Naive B cell (primary cell): ENCODE measurements at regions not wholly inside any gene's neighbourhood (a gene's known extent, or its start where the extent isn't known, plus 50 kb on each side); places are given as distances from the start of the nearest gene placed in this dataset.

Source experiments
- ATAC-seq, 2 donors: fragments of 150-1000 bp; cut with Tn5 transposase; 2 replicates each; pipeline ENCODE4 v1.10.0; 2021; ENCODE audit warnings: low read depth in 2 of 2, mild to moderate bottlenecking in 2 of 2, moderate library complexity in 2 of 2
- DNase-seq: peaks from one replicate; pipeline ENCODE4 v3.0.0; 2022
- H3K27ac Mint-ChIP-seq, 6 donors: one replicate each; pipeline ENCODE4 v1.8.0; 2020 to 2022; ENCODE audit warnings: mild to moderate bottlenecking in 6 of 6, mixed read lengths in 6 of 6, moderate library complexity in 5 of 6, inconsistent platforms in 2 of 6
- H3K27me3 Mint-ChIP-seq, 3 donors: one replicate each; pipeline ENCODE4 v1.8.0; 2021 to 2022; ENCODE audit warnings: mixed read lengths in 3 of 3, mild to moderate bottlenecking in 1 of 3
- H3K36me3 Mint-ChIP-seq, 2 donors: one replicate each; pipeline ENCODE4 v1.8.0; 2020 to 2022; ENCODE audit warnings: mixed read lengths in 2 of 2, inconsistent platforms in 1 of 2, mild to moderate bottlenecking in 1 of 2
- H3K4me1 Mint-ChIP-seq, 3 donors: one replicate each; pipeline ENCODE4 v1.8.0; 2020 to 2022; ENCODE audit warnings: mixed read lengths in 3 of 3, inconsistent platforms in 1 of 3, mild to moderate bottlenecking in 1 of 3, moderate library complexity in 1 of 3
- H3K4me3 Mint-ChIP-seq, 8 donors: one replicate each; pipeline ENCODE4 v1.8.0; 2020 to 2022; ENCODE audit warnings: mild to moderate bottlenecking in 8 of 8, mixed read lengths in 8 of 8, moderate library complexity in 8 of 8, inconsistent platforms in 2 of 8
- H3K9me3 Mint-ChIP-seq, 7 donors: one replicate each; pipeline ENCODE4 v1.8.0; 2020 to 2022; ENCODE audit warnings: mixed read lengths in 7 of 7, mild to moderate bottlenecking in 5 of 7, inconsistent platforms in 2 of 7, moderate library complexity in 1 of 7

GRCh38 chr4:162241857-162242256 lies 78.1 kb upstream of the FSTL5 start:
- Mint-ChIP-seq H3K4me1 (no peaks in the 10 kb centered on the region), H3K4me3 (no peak overlapping the region), H3K27ac (no peak overlapping the region), H3K36me3 (no peaks in the 10 kb centered on the region), H3K27me3 (no peaks in the 10 kb centered on the region), H3K9me3 (peaks cover 2 to 14% (median 5%) of the 10 kb centered on the region in 7 donors)
- no peak for DNase-seq
- ATAC-seq, result no peak

- DNase-seq, result no peak
- no peaks in the 10 kb centered on the region for H3K4me1 Mint-ChIP-seq
- no peak overlapping the region for H3K27ac Mint-ChIP-seq
- H3K4me3 Mint-ChIP-seq, result no peak overlapping the region
- ATAC-seq, result no peak
- peaks cover 0 to 14% (median 3%) of the 10 kb centered on the region in 7 donors for H3K9me3 Mint-ChIP-seq
- H3K27me3 Mint-ChIP-seq, result no peaks in the 10 kb centered on the region
- no peaks in the 10 kb centered on the region for H3K36me3 Mint-ChIP-seq
Observed at GRCh38 chr4:162239992-162240769, 76.4 kb upstream of the FSTL5 start.

- ATAC-seq (no peak), DNase-seq (no peak)
- Mint-ChIP-seq H3K27me3 (no peaks in the 10 kb centered on the region), H3K4me1 (no peaks in the 10 kb centered on the region), H3K27ac (no peak overlapping the region), H3K4me3 (no peak overlapping the region), H3K36me3 (no peaks in the 10 kb centered on the region), H3K9me3 (peaks cover 2 to 8% (median 6%) of the 10 kb centered on the region in 7 donors)
Observed at GRCh38 chr4:162237676-162238075, 73.9 kb upstream of the FSTL5 start.

GRCh38 chr4:162234595-162234994 lies 70.8 kb upstream of the FSTL5 start:
- Mint-ChIP-seq H3K27ac (no peak overlapping the region), H3K4me3 (no peak overlapping the region), H3K9me3 (peaks cover 4 to 10% (median 7%) of the 10 kb centered on the region in 7 donors), H3K4me1 (no peaks in the 10 kb centered on the region), H3K36me3 (no peaks in the 10 kb centered on the region), H3K27me3 (no peaks in the 10 kb centered on the region)
- no peak for DNase-seq
- ATAC-seq, result no peak

GRCh38 chr4:162232349-162232748 lies 68.5 kb upstream of the FSTL5 start:
- no peak overlapping the region for H3K27ac Mint-ChIP-seq
- DNase-seq, result no peak
- H3K4me3 Mint-ChIP-seq, result no peak overlapping the region
- H3K4me1 Mint-ChIP-seq, result no peaks in the 10 kb centered on the region
- no peaks in the 10 kb centered on the region for H3K27me3 Mint-ChIP-seq
- ATAC-seq, result no peak
- no peaks in the 10 kb centered on the region for H3K36me3 Mint-ChIP-seq
- H3K9me3 Mint-ChIP-seq, result peaks cover 4 to 10% (median 7%) of the 10 kb centered on the region in 7 donors

- Mint-ChIP-seq H3K4me3 (no peak overlapping the region), H3K4me1 (no peaks in the 10 kb centered on the region), H3K27me3 (no peaks in the 10 kb centered on the region), H3K9me3 (peaks cover 4 to 10% (median 8%) of the 10 kb centered on the region in 7 donors), H3K36me3 (no peaks in the 10 kb centered on the region), H3K27ac (no peak overlapping the region)
- no peak for DNase-seq
- no peak for ATAC-seq
Observed at GRCh38 chr4:162229670-162230069, 65.9 kb upstream of the FSTL5 start.

- Mint-ChIP-seq H3K4me1 (no peaks in the 10 kb centered on the region), H3K9me3 (peaks cover 0 to 2% (median 0%) of the 10 kb centered on the region in 7 donors), H3K36me3 (no peaks in the 10 kb centered on the region), H3K27ac (no peak overlapping the region), H3K27me3 (no peaks in the 10 kb centered on the region), H3K4me3 (no peak overlapping the region)
- ATAC-seq, result no peak
- DNase-seq, result no peak
Observed at GRCh38 chr4:162221148-162221547, 57.3 kb upstream of the FSTL5 start.
